GM12878 (cell line): ENCODE measurements at regions not wholly inside any gene's neighbourhood (a gene's known extent, or its start where the extent isn't known, plus 50 kb on each side); places are given as distances from the start of the nearest gene placed in this dataset.

Experiments
- EED ChIP-seq: sonication (generic); IDR thresholded peaks from 2 replicates; pipeline ENCODE4 v1.6.1; 2016; ENCODE audit warnings: antibody characterized with exemption, low read depth
- EP300 ChIP-seq, 2 experiments: fragments of 150-350 bp in 1 of 2; IDR thresholded peaks; 2 replicates each; pipeline ENCODE4 v1.6.1; 2011 to 2012; ENCODE audit warnings: low read depth in 2 of 2, low read length in 2 of 2, borderline replicate concordance in 1 of 2, improper control_type of control experiment in 1 of 2, inconsistent platforms in 1 of 2; ENCODE audit not compliant: control insufficient read depth in 1 of 2
- FOXK2 ChIP-seq: fragments of 450-650 bp; IDR thresholded peaks from 2 replicates; pipeline ENCODE4 v1.6.1; 2017; ENCODE audit warnings: mild to moderate bottlenecking, moderate library complexity
- ZBTB11 ChIP-seq: fragments of 450-650 bp; formaldehyde crosslinking; IDR thresholded peaks from 2 replicates; pipeline ENCODE4 v1.5.0; 2022; ENCODE audit warnings: mild to moderate bottlenecking, missing genetic modification characterization
- ZNF24 ChIP-seq: fragments of 450-650 bp; IDR thresholded peaks from 2 replicates; pipeline ENCODE4 v1.6.1; 2017; ENCODE audit warnings: antibody characterized with exemption, mild to moderate bottlenecking

DNA sequence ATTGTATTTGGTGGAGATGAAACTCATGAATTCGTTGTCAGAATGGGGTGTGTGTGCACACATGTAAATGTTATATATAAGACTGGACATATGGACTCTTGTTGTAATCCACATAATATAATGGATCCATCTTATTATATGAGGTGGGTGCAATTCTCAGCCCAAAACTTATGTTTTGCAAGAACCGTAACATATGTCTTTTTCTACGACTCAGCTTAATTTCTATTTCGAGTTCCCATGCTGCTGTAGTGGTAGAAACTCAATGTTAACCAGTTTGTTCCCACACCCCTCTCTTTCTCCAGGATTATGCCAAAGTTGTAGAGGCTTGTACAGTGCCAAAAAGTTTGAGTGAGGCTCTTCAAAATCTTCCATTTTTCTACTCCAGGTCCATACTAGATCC lies 112.5 kb upstream of the SPOPL start:
- TF ChIP-seq FOXK2 (no peak), ZBTB11 (CRISPR knock-in tag) (no peak), EP300 (IDR thresholded peaks at IDR 0.05; ENCODE audit: borderline replicate concordance in 1 of 2, control insufficient read depth in 1 of 2, low read depth in 2 of 2, low read length in 2 of 2) (no peak), EED (no peak), ZNF24 (no peak)
